Motor neuron (in vitro differentiated cells): ENCODE measurements at regions not wholly inside any gene's neighbourhood (a gene's known extent, or its start where the extent isn't known, plus 50 kb on each side); places are given as distances from the start of the nearest gene placed in this dataset.
A peak's percentile ranks its signal among the peaks of the same experiment; 100 is the strongest.

Experiments used
- ATAC-seq, 8 experiments: fragments of 200-7000 bp; cut with Tn5 transposase; replicated peaks in 6 of 8; 2 replicates each; pipeline ENCODE4 v1.8.0; 2021; ENCODE audit warnings: mild to moderate bottlenecking in 8 of 8, moderate library complexity in 8 of 8
- H3K27ac ChIP-seq, 2 donors: fragments of 250-450 bp; sonication (Bioruptor Pico); 2 replicates each; pipeline ENCODE4 v1.9.0; 2021; ENCODE audit warnings: antibody characterized with exemption in 2 of 2, mild to moderate bottlenecking in 2 of 2, moderate library complexity in 1 of 2
- H3K4me1 ChIP-seq, 2 donors: fragments of 250-450 bp; sonication (Bioruptor Pico); replicated peaks in 1 of 2; 2 replicates each; pipeline ENCODE4 v1.6.1; 2021; ENCODE audit warnings: antibody characterized with exemption in 2 of 2, mild to moderate bottlenecking in 2 of 2, moderate library complexity in 1 of 2
- H3K4me3 ChIP-seq, 5 donors: fragments of 250-450 bp; sonication (Bioruptor Pico); 2 replicates each; pipeline ENCODE4 v1.9.0; 2021; ENCODE audit warnings: antibody characterized with exemption in 5 of 5, mild to moderate bottlenecking in 5 of 5, moderate library complexity in 4 of 5
- WGBS, 10 experiments: fragments of 450-650 bp; shearing (Covaris generic); methylation state at CpG; one replicate each; pipeline ENCODE4 v1.0.0; 2022; 5-methylcytosine and 5-hydroxymethylcytosine counted together
- in situ Hi-C, 9 experiments: fragments of 400-800 bp; cut with MboI; loops; one replicate each; pipeline ENCODE4 v1.15.0; 2021; ENCODE audit warnings: low sequenced_read_pairs in 9 of 9, low pct_unique_long_range_greater_than_20kb in 2 of 9; ENCODE audit not compliant: unreplicated experiment in 9 of 9

- Histone ChIP-seq H3K4me1 (no peaks in the 10 kb centered on the region), H3K27ac (no peak overlapping the region), H3K4me3 (no peak overlapping the region)
- 0 to 100% (median 50%) methylated on average over 1 of the region's 1 CpG; no CpG with 5 or more reads in 3 of the 10 experiments for WGBS, 10 experiments
- in situ Hi-C loops, result no loop called here
- ATAC-seq, result no peak
These were observed 589.0 kb upstream of the ACVR2A start for GRCh38 chr2:147255812-147256211.

GRCh38 chr2:147250652-147251356 lies 594.0 kb upstream of the ACVR2A start:
- 28 to 100% (median 83%) methylated on average over 1 to 2 of the region's 2 CpGs; no CpG with 5 or more reads in 1 of the 10 experiments for WGBS, 10 experiments
- no peak overlapping the region for H3K27ac ChIP-seq
- in situ Hi-C loops, result no loop called here
- no peaks in the 10 kb centered on the region for H3K4me1 ChIP-seq
- ATAC-seq, result no peak
- no peak overlapping the region for H3K4me3 ChIP-seq

- no peak overlapping the region for H3K27ac ChIP-seq
- H3K4me3 ChIP-seq, result no peak overlapping the region
- in situ Hi-C loops, result no loop called here
- H3K4me1 ChIP-seq, result no peaks in the 10 kb centered on the region
- no peak for ATAC-seq
- 11 to 100% (median 81%) methylated on average over 1 to 2 of the region's 2 CpGs for WGBS, 10 experiments
These were observed 597.1 kb upstream of the ACVR2A start for GRCh38 chr2:147247749-147248148.

GRCh38 chr2:147242445-147242844 lies 602.4 kb upstream of the ACVR2A start:
- in situ Hi-C loops, result no loop called here

GRCh38 chr2:147236601-147237000 lies 608.2 kb upstream of the ACVR2A start:
- 9 to 95% (median 77%) methylated on average over 1 to 2 of the region's 2 CpGs; no CpG with 5 or more reads in 2 of the 10 experiments for WGBS, 10 experiments
- Histone ChIP-seq H3K4me3 (no peak overlapping the region), H3K27ac (no peak overlapping the region), H3K4me1 (no peaks in the 10 kb centered on the region)
- in situ Hi-C loops, result no loop called here
- ATAC-seq, result no peak

More at GRCh38 chr2:147242445-147242844, 602.4 kb upstream of the ACVR2A start:
- no peak overlapping the region for H3K27ac ChIP-seq
- H3K4me3 ChIP-seq, result no peak overlapping the region
- no peak for ATAC-seq
- no peaks in the 10 kb centered on the region for H3K4me1 ChIP-seq

- ATAC-seq, result peak in 3 of 8 experiments; percentile 29 to 49 (median 35)
- Histone ChIP-seq H3K4me1 (no peaks in the 10 kb centered on the region), H3K4me3 (no peak overlapping the region), H3K27ac (no peak overlapping the region)
- in situ Hi-C loops, result no loop called here
- 31 to 93% (median 78%) methylated on average over 1 to 3 of the region's 3 CpGs; no CpG with 5 or more reads in 1 of the 10 experiments for WGBS, 10 experiments
These were observed 612.6 kb upstream of the ACVR2A start for GRCh38 chr2:147232225-147232669.

GRCh38 chr2:147231607-147232006 lies 613.2 kb upstream of the ACVR2A start:
- H3K27ac ChIP-seq, result no peak overlapping the region
- in situ Hi-C loops, result no loop called here
- no peak overlapping the region for H3K4me3 ChIP-seq
- WGBS, 10 experiments, result 22 to 100% (median 83%) methylated on average over 1 to 2 of the region's 2 CpGs; no CpG with 5 or more reads in 5 of the 10 experiments
- H3K4me1 ChIP-seq, result no peaks in the 10 kb centered on the region
- ATAC-seq, result no peak

- Histone ChIP-seq H3K27ac (no peak overlapping the region), H3K4me1 (no peaks in the 10 kb centered on the region), H3K4me3 (no peak overlapping the region)
- ATAC-seq, result no peak
- in situ Hi-C loops, result no loop called here
- 33 to 100% (median 100%) methylated on average over 1 of the region's 1 CpG; no CpG with 5 or more reads in 5 of the 10 experiments for WGBS, 10 experiments
These were observed 613.7 kb upstream of the ACVR2A start for GRCh38 chr2:147231081-147231480.

- in situ Hi-C loops, result no loop called here
- WGBS, 10 experiments, result 42 to 100% (median 93%) methylated on average over 1 to 2 of the region's 2 CpGs; no CpG with 5 or more reads in 1 of the 10 experiments
- Histone ChIP-seq H3K4me3 (no peak overlapping the region), H3K27ac (no peak overlapping the region), H3K4me1 (no peaks in the 10 kb centered on the region)
- no peak for ATAC-seq
These were observed 617.5 kb upstream of the ACVR2A start for GRCh38 chr2:147227313-147227712.

GRCh38 chr2:147224070-147224469 lies 620.8 kb upstream of the ACVR2A start:
- Histone ChIP-seq H3K27ac (no peak overlapping the region), H3K4me3 (no peak overlapping the region), H3K4me1 (no peaks in the 10 kb centered on the region)
- 38 to 100% (median 83%) methylated on average over 1 to 2 of the region's 2 CpGs; no CpG with 5 or more reads in 2 of the 10 experiments for WGBS, 10 experiments
- ATAC-seq, result peak in 3 of 8 experiments; percentile 33 to 73 (median 37)
- in situ Hi-C loops, result no loop called here

GRCh38 chr2:147223553-147224060 lies 621.2 kb upstream of the ACVR2A start:
- Histone ChIP-seq H3K4me3 (no peak overlapping the region), H3K27ac (no peak overlapping the region), H3K4me1 (no peaks in the 10 kb centered on the region)
- 20 to 100% (median 68%) methylated on average over 1 to 2 of the region's 2 CpGs; no CpG with 5 or more reads in 3 of the 10 experiments for WGBS, 10 experiments
- ATAC-seq, result no peak
- in situ Hi-C loops, result no loop called here

GRCh38 chr2:147223119-147223518 lies 621.7 kb upstream of the ACVR2A start:
- no peak overlapping the region for H3K27ac ChIP-seq
- no peaks in the 10 kb centered on the region for H3K4me1 ChIP-seq
- H3K4me3 ChIP-seq, result no peak overlapping the region
- in situ Hi-C loops, result no loop called here
- no peak for ATAC-seq

- in situ Hi-C loops, result no loop called here
- H3K4me3 ChIP-seq, result no peak overlapping the region
- ATAC-seq, result no peak
- no peaks in the 10 kb centered on the region for H3K4me1 ChIP-seq
- no peak overlapping the region for H3K27ac ChIP-seq
These were observed 622.3 kb upstream of the ACVR2A start for GRCh38 chr2:147222506-147222905.

- in situ Hi-C loops, result no loop called here
- ATAC-seq, result peak in 7 of 8 experiments; percentile 28 to 93 (median 79)
These were observed 629.9 kb upstream of the ACVR2A start for GRCh38 chr2:147214914-147215313.

More at GRCh38 chr2:147214914-147215313, 629.9 kb upstream of the ACVR2A start:
- 0 to 88% (median 44%) methylated on average over 1 to 2 of the region's 2 CpGs; no CpG with 5 or more reads in 2 of the 10 experiments for WGBS, 10 experiments
- H3K4me1 ChIP-seq, result peaks cover 3 to 9% of the 10 kb centered on the region in 2 donors
- H3K27ac ChIP-seq, result no peak overlapping the region
- H3K4me3 ChIP-seq, result no peak overlapping the region
